IMR-90 (cell line): ENCODE measurements at regions not wholly inside any gene's neighbourhood (a gene's known extent, or its start where the extent isn't known, plus 50 kb on each side); places are given as distances from the start of the nearest gene placed in this dataset.

Source experiments
- ATAC-seq: fragments of 200-7000 bp; cut with Tn5 transposase; 2 replicates; pipeline ENCODE4 v1.9.1; 2020; ENCODE audit warnings: low read depth, mild to moderate bottlenecking, moderate library complexity
- BruUV-seq: library from RNA; stranded (reverse); fragments of 400-500 nt; replicated peaks from 2 replicates; lab custom pipeline; 2021; lab: Mats Ljungman, UMichigan
- CTCF ChIA-PET: fragments of 300-600 bp; formaldehyde crosslinking; extraction: SDS; loops from one replicate; lab custom pipeline; 2021; ENCODE audit warnings: antibody characterized with exemption; lab: Yijun Ruan, JAX
- POLR2A ChIA-PET: fragments of 300-600 bp; sonication (Branson Sonifier 250); formaldehyde crosslinking; loops from one replicate; lab custom pipeline; 2022; ENCODE audit warnings: antibody characterized with exemption; ENCODE audit not compliant: unreplicated experiment; lab: Charles Lee
- DNase-seq: peaks from one replicate; pipeline ENCODE4 v3.0.0; 2013
- H2AFZ ChIP-seq: replicated peaks from 2 replicates; pipeline ENCODE3; 2013; ENCODE audit warnings: low read length, mild to moderate bottlenecking; ENCODE audit not compliant: poor library complexity
- H2AK5ac ChIP-seq: 2 replicates; pipeline ENCODE4 v1.6.1; 2013; ENCODE audit warnings: low read depth, low read length, inconsistent platforms
- H2AK9ac ChIP-seq: replicated peaks from 2 replicates; pipeline ENCODE3; 2013; ENCODE audit warnings: mild to moderate bottlenecking, low read depth, low read length, moderate library complexity; ENCODE audit not compliant: poor library complexity
- H2BK120ac ChIP-seq: 2 replicates; pipeline ENCODE4 v1.6.1; 2013; ENCODE audit warnings: low read depth, low read length, inconsistent platforms
- H2BK15ac ChIP-seq: 3 replicates; pipeline ENCODE4 v1.6.1; 2013; ENCODE audit warnings: low read depth, low read length, inconsistent platforms
- H2BK20ac ChIP-seq: 2 replicates; pipeline ENCODE4 v1.6.1; 2013; ENCODE audit warnings: low read depth, mild to moderate bottlenecking, inconsistent platforms, low read length, moderate library complexity
- H2BK5ac ChIP-seq: 2 replicates; pipeline ENCODE4 v1.6.1; 2013; ENCODE audit warnings: mild to moderate bottlenecking, low read depth, low read length, inconsistent platforms; ENCODE audit not compliant: poor library complexity, severe bottlenecking
- H3K14ac ChIP-seq: replicated peaks from 2 replicates; pipeline ENCODE4 v1.6.1; 2013; ENCODE audit warnings: low read depth, low read length, inconsistent platforms
- H3K18ac ChIP-seq: 2 replicates; pipeline ENCODE4 v1.6.1; 2013; ENCODE audit warnings: low read depth, low read length, control low read depth
- H3K23ac ChIP-seq: 2 replicates; pipeline ENCODE4 v1.6.1; 2013; ENCODE audit warnings: low read depth, low read length, inconsistent platforms
- H3K27ac ChIP-seq: 2 replicates; pipeline ENCODE4 v1.5.1; 2013; ENCODE audit warnings: mild to moderate bottlenecking, control low read depth, low read length; ENCODE audit not compliant: insufficient read depth
- H3K27me3 ChIP-seq: 2 replicates; pipeline ENCODE4 v1.6.1; 2013; ENCODE audit warnings: low read length; ENCODE audit not compliant: control insufficient read depth, insufficient read depth
- H3K36me3 ChIP-seq: 2 replicates; pipeline ENCODE4 v1.6.1; 2013; ENCODE audit warnings: low read length, mixed read lengths; ENCODE audit not compliant: control insufficient read depth, insufficient read depth
- H3K4ac ChIP-seq: 2 replicates; pipeline ENCODE4 v1.6.1; 2013; ENCODE audit warnings: low read depth, low read length, inconsistent platforms
- H3K4me1 ChIP-seq: 2 replicates; pipeline ENCODE4 v1.6.1; 2013; ENCODE audit warnings: low read length, mixed read lengths; ENCODE audit not compliant: control insufficient read depth, insufficient read depth
- H3K4me2 ChIP-seq: 2 replicates; pipeline ENCODE4 v1.6.1; 2013; ENCODE audit warnings: low read depth, mild to moderate bottlenecking, control low read depth, low read length, moderate library complexity
- H3K4me3 ChIP-seq: 2 replicates; pipeline ENCODE4 v1.5.1; 2013; ENCODE audit warnings: low read depth, mild to moderate bottlenecking, control low read depth, low read length, moderate library complexity; ENCODE audit not compliant: insufficient read depth
- H3K56ac ChIP-seq: 2 replicates; pipeline ENCODE4 v1.6.1; 2013; ENCODE audit warnings: low read length, inconsistent platforms; ENCODE audit not compliant: insufficient read depth; ENCODE audit errors: extremely low read depth
- H3K79me1 ChIP-seq, 2 experiments: 2 replicates each; pipeline ENCODE4 v1.6.1; 2013; ENCODE audit warnings: low read length in 2 of 2, inconsistent platforms in 1 of 2, low read depth in 1 of 2
- H3K9ac ChIP-seq: 2 replicates; pipeline ENCODE4 v1.6.1; 2013; ENCODE audit warnings: low read depth, low read length, control low read depth
- H3K9me1 ChIP-seq: 2 replicates; pipeline ENCODE4 v1.6.1; 2013; ENCODE audit warnings: low read length, inconsistent platforms; ENCODE audit not compliant: insufficient read depth
- H3K9me3 ChIP-seq: 2 replicates; pipeline ENCODE4 v1.6.1; 2013; ENCODE audit warnings: low read length; ENCODE audit not compliant: control insufficient read depth, insufficient read depth
- H4K20me1 ChIP-seq: 2 replicates; pipeline ENCODE4 v1.6.1; 2013; ENCODE audit warnings: low read length, inconsistent platforms; ENCODE audit not compliant: insufficient read depth
- H4K5ac ChIP-seq: 2 replicates; pipeline ENCODE4 v1.6.1; 2013; ENCODE audit warnings: mild to moderate bottlenecking, low read depth, low read length, control low read depth
- H4K8ac ChIP-seq, 2 experiments: 2 replicates each; pipeline ENCODE4 v1.6.1; 2013; ENCODE audit warnings: low read depth in 2 of 2, low read length in 2 of 2, control low read depth in 1 of 2, inconsistent platforms in 1 of 2
- H4K91ac ChIP-seq: 2 replicates; pipeline ENCODE4 v1.6.1; 2013; ENCODE audit warnings: low read depth, low read length, inconsistent platforms; ENCODE audit not compliant: insufficient read depth
- BHLHE40 ChIP-seq: fragments of 150-350 bp; IDR thresholded peaks from 2 replicates; pipeline ENCODE4 v1.6.1; 2016; ENCODE audit warnings: mild to moderate bottlenecking, low read depth, low read length
- CEBPB ChIP-seq: IDR thresholded peaks from 2 replicates; pipeline ENCODE4 v1.6.1; 2012; ENCODE audit warnings: low read depth, low read length, improper control_type of control experiment
- CHD1 ChIP-seq: IDR thresholded peaks from 2 replicates; pipeline ENCODE4 v1.6.1; 2012; ENCODE audit warnings: low read depth, low read length, improper control_type of control experiment
- FOS ChIP-seq: fragments of 150-350 bp; IDR thresholded peaks from 2 replicates; pipeline ENCODE4 v1.6.1; 2016; ENCODE audit warnings: low read depth, low read length
- MAFK ChIP-seq: IDR thresholded peaks from 2 replicates; pipeline ENCODE4 v1.6.1; 2012; ENCODE audit warnings: low read depth, low read length, improper control_type of control experiment
- MAZ ChIP-seq: IDR thresholded peaks from 2 replicates; pipeline ENCODE4 v1.6.1; 2012; ENCODE audit warnings: low read depth, mild to moderate bottlenecking, low read length, improper control_type of control experiment, moderate library complexity, borderline replicate concordance
- MXI1 ChIP-seq: IDR thresholded peaks from 2 replicates; pipeline ENCODE4 v1.6.1; 2012; ENCODE audit warnings: low read depth, mild to moderate bottlenecking, low read length, moderate library complexity, borderline replicate concordance
- NFE2L2 ChIP-seq: fragments of 150-350 bp; IDR thresholded peaks from 2 replicates; pipeline ENCODE4 v1.6.1; 2016; ENCODE audit warnings: low read depth, mild to moderate bottlenecking, low read length
- POLR2A ChIP-seq: IDR thresholded peaks from 2 replicates; pipeline ENCODE4 v1.6.1; 2012; ENCODE audit warnings: mild to moderate bottlenecking, low read depth, low read length
- RAD21 ChIP-seq: IDR thresholded peaks from 2 replicates; pipeline ENCODE4 v1.6.1; 2012; ENCODE audit warnings: low read length, improper control_type of control experiment
- RCOR1 ChIP-seq: IDR thresholded peaks from 2 replicates; pipeline ENCODE4 v1.6.1; 2012; ENCODE audit warnings: mild to moderate bottlenecking, low read length, improper control_type of control experiment; ENCODE audit not compliant: insufficient replicate concordance
- RFX5 ChIP-seq: IDR thresholded peaks from 2 replicates; pipeline ENCODE4 v1.8.0; 2012; ENCODE audit warnings: low read depth, mild to moderate bottlenecking, low read length, moderate library complexity
- SMC3 ChIP-seq: fragments of 150-350 bp; IDR thresholded peaks from 2 replicates; pipeline ENCODE4 v1.6.1; 2016; ENCODE audit warnings: low read depth, mild to moderate bottlenecking, antibody characterized with exemption, low read length, moderate library complexity
- USF2 ChIP-seq: fragments of 150-350 bp; IDR thresholded peaks from 2 replicates; pipeline ENCODE4 v1.6.1; 2017; ENCODE audit warnings: mild to moderate bottlenecking, antibody characterized with exemption, low read length, low read depth
- WGBS, 2 experiments: methylation state at CpG; one replicate each; pipeline versions ENCODE4 v1.1.5 to v1.1.7; 2013; ENCODE audit warnings: missing lambda C conversion rate in 2 of 2; ENCODE audit not compliant: insufficient read length in 1 of 2; ENCODE audit errors: extremely low coverage in 2 of 2; 5-methylcytosine and 5-hydroxymethylcytosine counted together
- dilution Hi-C: fragments of 300-500 bp; cut with HindIII; formaldehyde crosslinking; loops from one replicate; pipeline ENCODE4 v1.14.3; 2018; ENCODE audit warnings: low sequenced_read_pairs; ENCODE audit not compliant: unreplicated experiment
- in situ Hi-C: fragments of 300-500 bp; cut with MboI; formaldehyde crosslinking; loops from 3 replicates; pipeline ENCODE4 v1.14.3; 2019; ENCODE audit warnings: low sequenced_read_pairs, inconsistent platforms, mixed read lengths
- intact Hi-C: fragments of 100-400 bp; cut with micrococcal nuclease; formaldehyde crosslinking; loops from 2 replicates; pipeline ENCODE4 v1.10.0; 2022
- TF ChIP-seq, protein P1 (sequence below): fragments of 150-350 bp; IDR thresholded peaks from 2 replicates; pipeline ENCODE4 v1.6.1; 2016; ENCODE audit warnings: low read depth, mild to moderate bottlenecking, low read length, moderate library complexity, borderline replicate concordance
- TF ChIP-seq, protein P2 (sequence below): conservative IDR thresholded peaks from 2 replicates; pipeline ENCODE4 v1.5.1; 2012; ENCODE audit warnings: mild to moderate bottlenecking, low read depth, low read length, improper control_type of control experiment

DNA sequence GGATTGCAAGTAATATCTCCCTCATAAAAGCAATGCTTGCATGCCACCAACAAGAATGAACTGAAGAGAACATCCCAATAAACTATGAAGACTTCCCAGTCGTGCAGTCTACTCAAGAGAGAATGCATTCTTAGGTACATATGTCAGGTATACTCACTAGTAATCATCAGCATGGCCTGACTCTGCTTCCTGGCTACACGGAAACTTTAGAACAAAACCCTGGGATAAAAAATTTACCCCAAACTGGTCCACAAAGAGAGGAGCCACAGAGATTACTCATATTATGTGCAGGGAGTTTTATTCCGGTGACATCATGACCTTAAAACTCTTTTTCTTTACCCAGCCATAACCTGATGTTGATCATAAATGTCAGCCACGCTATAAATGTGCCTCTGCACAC is 57.5 kb upstream of the PAPPA start:
- Histone ChIP-seq H2BK5ac (peak overlapping the region; percentile 28), H3K4ac (peak overlapping the region; percentile 34; the same call in 1 of the 2 replicates), H4K20me1 (no peaks in the 10 kb centered on the region), H2BK120ac (peak overlapping the region; percentile 29; the same call in 1 of the 2 replicates), H3K9me3 (no peaks in the 10 kb centered on the region), H2AK9ac (no peak overlapping the region), H3K36me3 (no peaks in the 10 kb centered on the region), H2AFZ (no peak overlapping the region), H3K4me3 (no peak overlapping the region), H3K9ac (no peak overlapping the region), H3K18ac (peak overlapping the region; percentile 86; the same call in 1 of the 2 replicates), H3K79me1 (no peaks in the 10 kb centered on the region), H3K4me2 (no peak overlapping the region), H3K56ac (no peak overlapping the region), H2BK20ac (peak overlapping the region; percentile 16; the same call in 1 of the 2 replicates), H2AK5ac (peak overlapping the region; percentile 77), H3K9me1 (peaks cover 10% of the 10 kb centered on the region), H4K8ac (0 out of 4 replicates have a peak overlapping the region, but pooled peaks of 1 of the 2 experiments have one; percentile 19), H3K23ac (no peak overlapping the region), H4K91ac (no peak overlapping the region; the same call in 1 of the 2 replicates), H3K27ac (no peak overlapping the region), H2BK15ac (peak overlapping the region; percentile 77; the same call in 1 of the 3 replicates), H3K4me1 (peaks cover 12% of the 10 kb centered on the region), H3K27me3 (no peaks in the 10 kb centered on the region), H3K14ac (no peak overlapping the region), H4K5ac (peak overlapping the region; percentile 53; the same call in 1 of the 2 replicates)
- DNase-seq = peak; percentile 38
- CTCF ChIA-PET = no interaction called here
- POLR2A ChIA-PET = no interaction called here
- no CpG with 5 or more reads among the region's 4 CpGs for WGBS, 2 experiments
- in situ Hi-C loops (no loop called here), dilution Hi-C loops (no loop called here), intact Hi-C loops (no loop called here)
- no TSS peak for BruUV-seq
- TF ChIP-seq USF2 (no peak), MXI1 (no peak), FOS (no peak), MAFK (no peak), RFX5 (no peak), RAD21 (no peak), CHD1 (no peak), SMC3 (no peak), CEBPB (no peak), RCOR1 (no peak), BHLHE40 (no peak), POLR2A (no peak), NFE2L2 (no peak), MAZ (no peak)
- TF ChIP-seq, protein P1, sequence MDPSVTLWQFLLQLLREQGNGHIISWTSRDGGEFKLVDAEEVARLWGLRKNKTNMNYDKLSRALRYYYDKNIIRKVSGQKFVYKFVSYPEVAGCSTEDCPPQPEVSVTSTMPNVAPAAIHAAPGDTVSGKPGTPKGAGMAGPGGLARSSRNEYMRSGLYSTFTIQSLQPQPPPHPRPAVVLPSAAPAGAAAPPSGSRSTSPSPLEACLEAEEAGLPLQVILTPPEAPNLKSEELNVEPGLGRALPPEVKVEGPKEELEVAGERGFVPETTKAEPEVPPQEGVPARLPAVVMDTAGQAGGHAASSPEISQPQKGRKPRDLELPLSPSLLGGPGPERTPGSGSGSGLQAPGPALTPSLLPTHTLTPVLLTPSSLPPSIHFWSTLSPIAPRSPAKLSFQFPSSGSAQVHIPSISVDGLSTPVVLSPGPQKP = no peak
- TF ChIP-seq, protein P2, sequence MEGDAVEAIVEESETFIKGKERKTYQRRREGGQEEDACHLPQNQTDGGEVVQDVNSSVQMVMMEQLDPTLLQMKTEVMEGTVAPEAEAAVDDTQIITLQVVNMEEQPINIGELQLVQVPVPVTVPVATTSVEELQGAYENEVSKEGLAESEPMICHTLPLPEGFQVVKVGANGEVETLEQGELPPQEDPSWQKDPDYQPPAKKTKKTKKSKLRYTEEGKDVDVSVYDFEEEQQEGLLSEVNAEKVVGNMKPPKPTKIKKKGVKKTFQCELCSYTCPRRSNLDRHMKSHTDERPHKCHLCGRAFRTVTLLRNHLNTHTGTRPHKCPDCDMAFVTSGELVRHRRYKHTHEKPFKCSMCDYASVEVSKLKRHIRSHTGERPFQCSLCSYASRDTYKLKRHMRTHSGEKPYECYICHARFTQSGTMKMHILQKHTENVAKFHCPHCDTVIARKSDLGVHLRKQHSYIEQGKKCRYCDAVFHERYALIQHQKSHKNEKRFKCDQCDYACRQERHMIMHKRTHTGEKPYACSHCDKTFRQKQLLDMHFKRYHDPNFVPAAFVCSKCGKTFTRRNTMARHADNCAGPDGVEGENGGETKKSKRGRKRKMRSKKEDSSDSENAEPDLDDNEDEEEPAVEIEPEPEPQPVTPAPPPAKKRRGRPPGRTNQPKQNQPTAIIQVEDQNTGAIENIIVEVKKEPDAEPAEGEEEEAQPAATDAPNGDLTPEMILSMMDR = no peak
- no peak for ATAC-seq
